ENCODE measurements at regions not wholly inside any gene's neighbourhood (a gene's known extent, or its start where the extent isn't known, plus 50 kb on each side); places are given as distances from the start of the nearest gene placed in this dataset.
"Not testable (repeated sequence)": the region's sequence is repeated elsewhere in the genome, so short reads cannot be mapped to it uniquely, and the experiment has no call there.

DNA sequence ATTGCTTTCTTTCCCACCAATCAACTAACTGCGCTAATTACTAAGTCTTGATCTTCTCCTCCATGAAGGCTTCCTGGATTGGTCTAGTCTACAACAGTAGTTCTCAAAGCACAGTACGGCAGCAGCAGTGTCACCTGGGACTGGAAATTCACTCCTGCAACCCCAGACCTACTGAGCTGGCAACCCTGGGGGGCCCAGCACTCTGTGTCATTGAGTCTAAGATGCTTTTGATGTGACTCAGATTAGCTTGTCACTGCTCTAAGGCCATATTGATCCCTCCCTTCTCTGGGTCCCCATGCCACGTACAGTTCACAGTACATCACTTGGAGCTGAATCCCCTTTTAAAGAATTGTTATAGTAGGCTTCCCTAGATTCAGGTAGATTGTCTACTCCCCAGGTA is 65.7 kb upstream of the KMT2C start:
- no peak for DNase-seq

DNA sequence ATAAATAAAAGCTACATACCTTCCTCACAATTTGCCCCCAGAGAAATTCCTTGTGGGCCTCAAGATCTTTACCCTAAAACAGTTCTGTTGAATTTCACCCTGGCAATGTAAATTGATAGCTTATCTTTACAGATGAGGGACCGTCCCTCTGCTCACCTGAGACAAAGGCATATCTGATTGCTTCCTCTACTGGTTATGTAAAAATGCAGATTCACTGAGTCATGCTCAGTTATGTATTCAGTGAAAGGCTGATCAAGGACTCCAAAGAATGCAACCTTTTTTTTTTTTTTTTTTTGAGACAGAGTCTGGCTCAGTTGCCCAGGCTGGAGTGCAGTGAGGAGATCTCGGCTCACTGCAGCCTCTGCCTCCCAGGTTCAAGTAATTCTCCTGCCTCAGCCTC is 64.2 kb upstream of the KMT2C start:
- DNase-seq = not testable (repeated sequence)

DNA sequence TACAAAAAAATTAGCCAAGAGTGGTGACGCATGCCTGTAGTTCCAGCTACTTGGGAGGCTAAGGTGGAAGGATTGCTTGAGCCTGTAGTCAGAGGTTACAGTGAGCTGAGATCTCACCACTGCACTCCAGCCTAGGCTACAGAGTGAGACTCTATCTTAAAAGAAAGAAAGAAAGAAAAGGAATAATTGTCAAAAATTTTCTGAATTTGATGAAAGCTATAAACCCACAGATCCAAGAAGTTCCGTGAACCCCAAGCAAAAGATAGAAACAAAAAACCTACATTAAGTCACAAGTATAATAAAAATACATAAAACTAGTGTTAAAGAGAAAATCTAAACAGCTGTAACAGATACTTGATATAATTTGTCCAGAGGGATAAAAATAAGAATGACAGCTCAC is 60.1 kb upstream of the KMT2C start:
- no peak for DNase-seq

DNA sequence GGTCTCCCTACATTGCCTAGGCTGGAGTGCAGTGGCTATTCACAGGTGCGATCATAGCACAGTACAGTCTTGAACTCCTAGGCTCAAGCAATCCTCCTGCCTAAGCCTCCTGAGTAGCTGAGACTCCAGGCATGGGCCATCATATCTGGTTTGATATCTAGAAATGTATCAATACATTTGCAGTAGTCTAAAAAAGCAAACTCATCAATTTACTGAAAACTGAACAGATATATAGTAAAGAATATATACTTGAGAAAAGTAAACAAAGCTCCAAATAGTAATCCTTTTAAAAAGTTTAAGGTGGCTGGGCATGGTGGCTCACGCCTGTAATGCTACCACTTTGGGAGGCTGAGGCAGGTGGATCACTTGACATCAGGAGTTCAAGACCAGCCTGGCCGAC is 57.1 kb upstream of the KMT2C start:
- no peak for DNase-seq

DNA sequence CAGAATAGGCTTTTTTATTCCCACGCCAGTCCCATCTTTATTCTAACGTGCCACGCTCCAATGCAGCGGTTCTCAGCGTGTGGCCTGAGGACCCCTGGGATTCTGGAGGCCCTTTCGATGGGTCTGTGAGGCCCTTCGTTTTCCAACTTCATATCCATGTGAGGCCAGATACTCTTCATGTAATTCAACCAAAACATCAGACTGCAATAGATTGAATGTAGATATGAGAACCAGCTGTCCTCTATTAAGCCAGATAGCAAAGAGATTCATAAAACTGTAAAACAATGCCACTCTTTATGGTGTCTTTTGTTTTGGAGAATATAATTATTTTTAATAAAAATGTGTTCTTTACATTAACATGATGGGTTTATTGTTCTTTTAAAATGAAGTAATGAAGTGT is 53.2 kb upstream of the KMT2C start:
- no peak for DNase-seq

DNA sequence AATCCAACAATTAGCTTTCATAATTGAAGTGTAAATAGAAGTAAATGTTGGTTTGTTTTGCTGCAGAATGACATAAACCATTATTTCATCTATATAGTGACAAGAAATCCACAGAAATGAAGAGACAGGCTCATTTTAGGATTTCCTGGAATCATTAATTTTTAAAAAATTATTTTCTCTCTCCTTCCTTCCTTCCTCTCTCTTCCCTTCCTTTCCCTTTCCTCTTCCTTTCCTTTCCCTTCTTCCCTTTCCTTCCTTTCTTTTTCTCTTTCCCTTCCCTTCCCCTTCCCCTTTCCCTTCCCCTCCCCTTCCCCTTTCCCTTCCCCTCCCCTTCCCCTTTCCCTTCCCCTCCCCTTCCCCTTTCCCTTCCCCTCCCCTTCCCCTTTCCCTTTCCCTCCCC is 51.2 kb upstream of the KMT2C start:
- no peak for DNase-seq

DNA sequence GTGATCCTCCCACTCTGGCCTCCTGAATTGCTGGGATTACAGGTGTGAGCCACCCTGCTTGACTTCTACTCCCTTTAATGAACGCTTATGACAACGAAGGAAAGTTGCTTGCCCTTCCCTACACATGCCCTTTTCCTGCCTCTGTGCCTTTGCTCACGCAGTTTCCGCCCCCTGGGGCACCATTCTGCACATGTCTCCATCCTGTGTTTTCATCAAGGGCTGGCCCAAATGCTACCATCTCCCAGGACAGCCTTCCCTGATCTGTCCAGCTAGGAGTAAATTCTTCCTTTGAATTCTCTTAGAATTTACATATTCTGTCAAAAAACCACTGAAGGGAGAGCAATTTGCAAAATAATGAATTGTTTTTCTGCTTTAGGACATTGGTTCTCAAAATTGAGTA is 50.0 kb upstream of the KMT2C start:
- DNase-seq = no peak
